NOMO-1 treated with DMSO at 0.1 percent for 48 hours (cell line): ENCODE measurements at regions not wholly inside any gene's neighbourhood (a gene's known extent, or its start where the extent isn't known, plus 50 kb on each side); places are given as distances from the start of the nearest gene placed in this dataset.

Source experiments
- DNase-seq: peaks from one replicate; lab custom pipeline; 2025; ENCODE audit not compliant: unreplicated experiment; lab: John Stamatoyannopoulos, UW

- no peak for DNase-seq
Observed at GRCh38 chr20:7606941-7607340, 333.3 kb downstream of the HAO1 start.

- no peak for DNase-seq
Observed at GRCh38 chr20:7608250-7608649, 332.0 kb downstream of the HAO1 start.

DNA sequence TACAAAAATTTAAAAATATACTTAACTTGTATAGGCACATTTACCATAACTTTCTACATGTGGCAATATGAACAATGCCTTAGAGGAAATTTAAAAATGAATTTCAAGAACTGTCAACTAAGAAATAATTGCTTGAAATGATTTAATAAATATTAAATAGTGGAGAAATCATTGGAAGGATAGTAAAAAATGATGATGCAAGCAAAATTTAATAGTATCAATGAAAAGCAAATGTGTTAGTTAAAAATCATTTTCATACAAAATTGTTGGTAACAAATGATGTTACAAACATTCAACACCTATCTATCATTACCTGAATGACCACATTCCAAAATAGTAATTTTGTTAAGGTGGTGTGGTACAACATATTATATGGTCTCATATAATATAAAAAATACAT lies 331.0 kb downstream of the HAO1 start:
- DNase-seq, result no peak

- no peak for DNase-seq
Observed at GRCh38 chr20:7610681-7611080, 329.6 kb downstream of the HAO1 start.

GRCh38 chr20:7617797-7618196 lies 322.5 kb downstream of the HAO1 start:
- DNase-seq, result no peak

GRCh38 chr20:7622399-7622961 lies 317.8 kb downstream of the HAO1 start:
- DNase-seq, result no peak

GRCh38 chr20:7624886-7625285 lies 315.4 kb downstream of the HAO1 start:
- no peak for DNase-seq

DNA sequence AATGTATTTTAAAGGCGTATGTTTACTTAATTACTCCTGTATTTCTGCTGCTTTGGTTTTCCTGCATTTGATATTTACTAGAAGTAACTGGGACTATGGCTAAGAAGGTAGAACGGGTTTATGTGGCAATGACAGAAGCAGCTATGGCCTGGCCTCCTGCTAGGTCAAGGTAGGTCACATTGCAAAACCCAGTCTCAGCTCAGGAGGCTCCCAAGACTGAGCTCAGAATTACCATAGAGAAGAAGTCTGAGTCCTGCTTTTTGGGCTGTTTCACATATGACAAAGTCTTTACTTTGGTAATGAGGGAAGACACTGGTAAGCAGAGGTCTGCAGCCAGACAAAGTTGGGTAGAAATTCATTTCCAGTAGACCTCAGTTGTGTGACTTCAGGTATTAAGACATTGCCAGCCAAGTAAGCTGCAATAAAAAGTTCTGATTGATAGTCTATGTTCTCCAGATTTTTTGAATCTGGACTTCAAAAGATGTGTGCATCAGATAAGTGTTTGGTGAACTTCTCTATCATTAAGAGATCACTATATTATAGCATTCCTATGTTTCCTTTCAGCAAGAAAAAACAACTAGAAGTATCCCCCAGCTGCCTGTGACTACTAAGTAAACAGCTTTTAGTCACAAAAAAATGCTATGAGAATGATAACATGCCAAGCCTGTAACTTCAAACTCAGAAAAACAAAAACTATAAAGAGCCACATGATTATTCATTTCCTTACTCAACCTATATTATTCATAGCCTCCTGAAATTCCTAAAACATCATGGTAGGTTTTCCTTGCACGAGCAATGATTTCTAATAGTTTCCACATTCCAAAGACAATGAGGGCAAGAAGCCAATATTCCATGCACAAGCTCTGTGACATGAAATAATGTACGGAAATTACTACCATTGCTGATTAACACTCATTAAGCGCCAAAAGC lies 312.3 kb downstream of the HAO1 start:
- DNase-seq, result no peak

GRCh38 chr20:7629880-7630279 lies 310.4 kb downstream of the HAO1 start:
- DNase-seq, result no peak

DNA sequence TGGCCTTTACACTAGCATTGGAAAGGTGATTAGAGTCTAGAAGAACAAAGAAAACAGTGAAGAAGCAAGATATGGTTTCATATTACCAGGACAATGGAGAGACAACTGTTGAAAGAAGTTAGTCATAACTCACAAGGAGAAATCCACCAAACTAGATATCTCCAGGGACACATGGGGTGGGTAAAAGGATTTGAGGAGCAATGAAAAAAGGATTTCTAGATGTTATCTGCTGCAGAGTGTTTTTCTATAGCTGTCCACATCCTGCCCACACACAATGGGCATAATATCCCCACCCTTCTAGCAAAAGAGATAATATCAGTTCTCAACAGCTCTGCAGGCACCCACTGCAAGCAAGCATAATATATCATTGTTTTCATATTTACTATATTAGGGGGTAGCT lies 303.1 kb downstream of the HAO1 start:
- no peak for DNase-seq

DNA sequence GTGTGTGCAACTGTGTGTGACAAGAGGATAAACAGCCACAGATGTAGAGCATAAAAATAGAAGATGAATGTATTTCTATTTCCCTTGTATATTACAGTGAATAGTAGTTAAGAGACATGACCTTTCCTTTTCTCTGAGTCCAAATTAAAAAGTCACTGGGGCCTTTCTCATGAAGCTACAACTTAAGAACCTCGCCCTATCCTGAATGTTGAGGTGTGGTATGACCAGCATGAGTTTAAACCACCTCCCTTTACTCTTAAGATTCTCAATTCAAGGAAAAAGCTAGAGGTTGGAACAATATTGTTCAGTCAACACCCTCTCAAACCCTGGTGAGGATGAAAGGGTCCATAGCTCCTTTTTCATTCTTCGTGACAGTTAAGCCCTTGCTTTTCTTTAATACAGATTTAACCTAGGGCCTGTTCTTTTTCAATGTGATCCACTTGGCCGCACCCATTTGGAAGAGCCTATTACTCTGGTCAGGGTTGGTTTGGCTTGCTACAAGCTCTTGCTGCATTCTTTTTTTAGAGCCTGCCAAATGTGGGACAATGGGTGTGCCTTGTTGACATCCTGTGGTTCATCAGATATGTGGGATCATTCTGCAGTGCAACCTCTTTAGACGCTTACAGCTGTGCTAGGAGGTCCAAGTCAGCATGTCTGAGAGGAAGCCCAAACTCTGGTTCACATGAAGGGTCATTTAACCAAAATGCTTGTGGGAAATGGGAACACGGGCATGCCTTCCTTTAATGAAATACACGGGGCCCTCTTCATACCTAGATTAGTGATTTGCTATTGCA lies 290.0 kb downstream of the HAO1 start:
- DNase-seq, result no peak

- no peak for DNase-seq
Observed at GRCh38 chr20:7654231-7654630, 286.0 kb downstream of the HAO1 start.

- no peak for DNase-seq
Observed at GRCh38 chr20:7656687-7657467, 283.4 kb downstream of the HAO1 start.

GRCh38 chr20:7657569-7657968 lies 282.7 kb downstream of the HAO1 start:
- no peak for DNase-seq

DNA sequence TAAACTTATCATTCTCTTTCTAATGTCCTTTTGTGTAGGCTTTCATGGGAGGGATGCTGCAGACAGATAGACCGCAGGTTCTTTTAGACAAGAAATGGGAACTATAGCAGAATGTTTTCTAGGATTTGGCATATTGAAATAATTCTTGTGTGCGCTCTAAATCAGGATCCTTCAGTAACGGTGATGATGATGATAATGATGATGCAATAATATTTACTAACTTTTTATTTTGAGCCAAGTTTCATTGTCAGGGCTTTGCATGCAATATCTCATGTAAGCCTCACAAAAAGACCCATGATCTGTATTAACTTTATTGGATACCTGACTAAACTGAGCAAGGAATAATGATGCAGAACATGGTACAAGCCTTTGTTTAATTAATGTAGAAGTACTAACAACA lies 280.1 kb downstream of the HAO1 start:
- no peak for DNase-seq

DNA sequence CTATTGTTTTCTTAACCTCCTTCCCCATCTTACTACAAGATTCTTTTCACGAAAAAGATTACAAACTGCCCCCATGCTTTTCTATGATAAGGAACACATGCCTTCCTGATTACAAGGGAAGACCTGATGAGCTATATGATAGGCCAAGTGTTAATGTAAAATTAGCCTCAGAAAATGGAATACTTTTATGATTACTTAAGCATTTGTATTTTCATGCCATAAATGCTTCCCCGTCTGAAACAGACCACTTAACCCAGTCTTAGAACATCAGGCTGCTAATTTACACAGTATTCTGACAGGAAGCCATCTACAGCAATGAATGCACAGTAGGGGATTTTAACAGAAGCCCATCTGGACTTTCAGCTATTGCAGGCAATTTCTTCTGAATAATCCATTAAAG lies 274.9 kb downstream of the HAO1 start:
- no peak for DNase-seq

DNA sequence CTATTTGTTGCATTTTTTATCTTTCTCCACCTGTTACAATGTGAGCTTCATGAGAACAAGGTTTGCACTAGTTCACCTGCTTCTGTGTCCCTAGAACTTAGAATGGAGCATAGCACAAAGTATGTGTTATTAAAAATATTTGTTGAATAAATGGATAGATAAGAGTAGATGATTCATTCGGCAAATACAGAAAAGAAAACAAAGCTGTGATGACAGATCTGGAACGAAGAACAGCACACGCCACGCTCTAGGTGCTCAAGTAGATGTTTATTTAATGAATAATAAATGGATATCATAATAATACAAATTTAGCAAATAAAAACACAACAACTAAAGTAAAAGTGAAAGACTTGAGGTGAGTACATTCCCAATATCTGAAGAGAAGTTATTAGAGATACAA lies 273.1 kb downstream of the HAO1 start:
- no peak for DNase-seq

- no peak for DNase-seq
Observed at GRCh38 chr20:7672571-7672970, 267.7 kb downstream of the HAO1 start.

DNA sequence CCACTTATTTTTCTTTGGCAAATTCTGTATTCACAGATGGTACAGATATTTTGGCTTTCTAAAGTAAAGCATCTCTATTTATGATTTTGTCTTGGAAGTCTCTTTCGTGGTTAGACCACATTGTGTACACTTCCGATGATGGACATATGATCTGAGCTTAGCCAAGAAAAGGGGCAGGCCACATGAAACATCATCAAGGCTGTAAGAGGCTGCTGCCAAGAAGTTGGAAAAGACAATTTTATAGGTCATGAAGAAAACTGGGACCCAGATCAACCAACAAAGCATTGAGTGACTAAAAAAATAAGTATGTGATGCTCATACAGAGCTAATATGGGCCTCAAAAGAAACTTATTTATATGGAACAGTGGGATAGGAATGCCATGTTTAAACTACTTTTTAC lies 266.4 kb downstream of the HAO1 start:
- no peak for DNase-seq

- DNase-seq, result no peak
Observed at GRCh38 chr20:7682916-7683315, 257.3 kb downstream of the HAO1 start.

DNA sequence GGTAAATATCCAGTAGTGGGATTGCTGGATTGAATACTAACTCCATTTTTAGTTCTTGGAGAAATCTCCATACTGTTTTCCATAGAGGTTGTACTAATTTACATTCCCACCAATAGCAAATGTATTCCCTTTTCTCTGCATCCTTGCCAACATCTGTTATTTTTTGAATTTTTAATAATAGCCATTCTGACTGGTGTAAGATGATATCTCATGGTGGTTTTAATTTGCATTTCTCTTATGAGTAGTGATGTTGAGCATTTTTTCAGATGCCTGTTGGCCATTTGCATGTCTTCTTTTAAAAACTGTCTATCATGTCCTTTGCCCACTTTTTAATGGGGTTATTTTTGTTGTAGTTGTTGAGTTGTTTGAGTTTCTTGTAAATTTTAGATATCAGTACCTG lies 253.2 kb downstream of the HAO1 start:
- no peak for DNase-seq
